Pancreas (tissue), 10 donors: ENCODE measurements at regions not wholly inside any gene's neighbourhood (a gene's known extent, or its start where the extent isn't known, plus 50 kb on each side); places are given as distances from the start of the nearest gene placed in this dataset.

ENCODE experiments used
- ATAC-seq, 4 donors: fragments of 200-7000 bp; cut with Tn5 transposase; one replicate each; pipeline versions ENCODE4 v1.8.0 to v1.9.1; 2020; ENCODE audit warnings: mild to moderate bottlenecking in 4 of 4, moderate library complexity in 4 of 4
- DNase-seq, 6 donors: peaks; one replicate each; pipeline ENCODE4 v3.0.0-alpha.2; 2020
- FAIRE-seq: peaks from 2 replicates; lab custom pipeline; 2012; peaks lifted over from hg19 to GRCh38; lab: Jason Lieb, UNC
- H3K27ac ChIP-seq, 4 donors: fragments of 200-600 bp; sonication (generic); 1 replicate in 3 of 4; 2 replicates in 1 of 4; pipeline versions ENCODE4 v1.5.0 to v1.8.0; 2020
- H3K27me3 ChIP-seq, 4 donors: fragments of 200-600 bp; one replicate each; pipeline ENCODE4 v1.8.0; 2021
- H3K36me3 ChIP-seq, 3 donors: fragments of 200-600 bp; sonication (generic) in 1 of 3; one replicate each; pipeline versions ENCODE4 v1.5.0 to v1.8.0; 2020 to 2021
- H3K4me1 ChIP-seq, 3 donors: fragments of 200-600 bp; one replicate each; pipeline ENCODE4 v1.8.0; 2021
- H3K4me3 ChIP-seq, 4 donors: fragments of 200-600 bp; sonication (generic) in 2 of 4; one replicate each; pipeline versions ENCODE4 v1.5.0 to v1.8.0; 2020 to 2021
- H3K9me3 ChIP-seq, 4 donors: fragments of 200-600 bp; one replicate each; pipeline ENCODE4 v1.8.0; 2021
- WGBS, 2 donors: extraction: QIAGEN DNeasy Blood & Tissue Kit; methylation state at CpG; one replicate each; pipeline ENCODE4 v1.1.7; 2013; 5-methylcytosine and 5-hydroxymethylcytosine counted together
- intact Hi-C, 3 donors: fragments of 100-400 bp; cut with DNase I; formaldehyde crosslinking; loops; one replicate each; pipeline versions ENCODE4 v1.11.1 to v1.14.2; 2022
- TF ChIP-seq, protein P1 (sequence below), 4 donors: fragments of 200-600 bp; sonication (generic) in 3 of 4; IDR thresholded peaks; one replicate each; pipeline versions ENCODE4 v1.5.0 to v1.8.0; 2021; ENCODE audit warnings: antibody characterized with exemption in 4 of 4
- donor health status: healthy with polysubstance abuse.
- donor health status: DM: no; HTN: no; CAD: no; lungs with moderate emphysema.
- donor health status: DM: no; HTN: no; CAD: no.
- donor health status: control.
- donor health status: control.
- donor health status: Bipolar disorder and iron deficiency.
- donor health status: DM: yes; HTN: yes; CAD: no.
- donor health status: DM: no; HTN: no; CAD: no.
- donor health status: DM: no; HTN: no; CAD: no.
- donor health status: DM: yes; HTN: yes; CAD: no.

DNA sequence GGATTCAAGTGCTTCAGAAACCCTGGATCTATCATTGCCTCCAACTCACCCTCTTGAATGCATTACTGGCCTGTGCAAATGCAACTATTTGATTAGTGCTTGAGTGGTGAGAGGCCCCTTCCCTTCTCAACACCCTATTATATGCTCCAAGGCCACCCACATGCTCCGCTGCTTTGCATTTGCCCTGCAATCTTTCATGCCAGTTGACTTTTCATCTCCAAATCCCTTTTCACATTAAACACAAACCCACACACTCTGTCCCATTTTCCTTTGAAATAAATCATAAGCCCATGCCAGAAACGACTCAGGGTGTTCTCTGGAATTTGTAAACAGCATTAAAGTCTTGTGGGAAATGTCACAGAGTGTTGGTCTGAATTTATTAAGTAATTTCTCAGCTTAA is 78.9 kb upstream of the CTTNBP2NL start:
- no peak overlapping the region for H3K27ac ChIP-seq
- no peaks in the 10 kb centered on the region for H3K9me3 ChIP-seq
- TF ChIP-seq, protein P1, sequence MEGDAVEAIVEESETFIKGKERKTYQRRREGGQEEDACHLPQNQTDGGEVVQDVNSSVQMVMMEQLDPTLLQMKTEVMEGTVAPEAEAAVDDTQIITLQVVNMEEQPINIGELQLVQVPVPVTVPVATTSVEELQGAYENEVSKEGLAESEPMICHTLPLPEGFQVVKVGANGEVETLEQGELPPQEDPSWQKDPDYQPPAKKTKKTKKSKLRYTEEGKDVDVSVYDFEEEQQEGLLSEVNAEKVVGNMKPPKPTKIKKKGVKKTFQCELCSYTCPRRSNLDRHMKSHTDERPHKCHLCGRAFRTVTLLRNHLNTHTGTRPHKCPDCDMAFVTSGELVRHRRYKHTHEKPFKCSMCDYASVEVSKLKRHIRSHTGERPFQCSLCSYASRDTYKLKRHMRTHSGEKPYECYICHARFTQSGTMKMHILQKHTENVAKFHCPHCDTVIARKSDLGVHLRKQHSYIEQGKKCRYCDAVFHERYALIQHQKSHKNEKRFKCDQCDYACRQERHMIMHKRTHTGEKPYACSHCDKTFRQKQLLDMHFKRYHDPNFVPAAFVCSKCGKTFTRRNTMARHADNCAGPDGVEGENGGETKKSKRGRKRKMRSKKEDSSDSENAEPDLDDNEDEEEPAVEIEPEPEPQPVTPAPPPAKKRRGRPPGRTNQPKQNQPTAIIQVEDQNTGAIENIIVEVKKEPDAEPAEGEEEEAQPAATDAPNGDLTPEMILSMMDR (IDR thresholded peaks at IDR 0.05) = no peak
- DNase-seq (no peak), FAIRE-seq (no peak), ATAC-seq (peak in 1 of 4 donors; percentile 18)
- no peaks in the 10 kb centered on the region for H3K27me3 ChIP-seq
- H3K36me3 ChIP-seq = no peaks in the 10 kb centered on the region
- no peak overlapping the region for H3K4me3 ChIP-seq
- intact Hi-C loops = no loop called here
- WGBS, 2 donors = 38 to 39% methylated on average over 2 of the region's 2 CpGs
- no peaks in the 10 kb centered on the region for H3K4me1 ChIP-seq

GRCh38 chr1:112317611-112318062 is 78.4 kb upstream of the CTTNBP2NL start:
- Histone ChIP-seq H3K27ac (no peak overlapping the region), H3K4me1 (no peaks in the 10 kb centered on the region), H3K27me3 (no peaks in the 10 kb centered on the region), H3K36me3 (no peaks in the 10 kb centered on the region), H3K9me3 (no peaks in the 10 kb centered on the region), H3K4me3 (no peak overlapping the region)
- FAIRE-seq (no peak), ATAC-seq (no peak), DNase-seq (no peak)
- TF ChIP-seq, protein P1 (IDR thresholded peaks at IDR 0.05) = no peak
- intact Hi-C loops = no loop called here
- 55 to 58% methylated on average over 6 of the region's 6 CpGs for WGBS, 2 donors

DNA sequence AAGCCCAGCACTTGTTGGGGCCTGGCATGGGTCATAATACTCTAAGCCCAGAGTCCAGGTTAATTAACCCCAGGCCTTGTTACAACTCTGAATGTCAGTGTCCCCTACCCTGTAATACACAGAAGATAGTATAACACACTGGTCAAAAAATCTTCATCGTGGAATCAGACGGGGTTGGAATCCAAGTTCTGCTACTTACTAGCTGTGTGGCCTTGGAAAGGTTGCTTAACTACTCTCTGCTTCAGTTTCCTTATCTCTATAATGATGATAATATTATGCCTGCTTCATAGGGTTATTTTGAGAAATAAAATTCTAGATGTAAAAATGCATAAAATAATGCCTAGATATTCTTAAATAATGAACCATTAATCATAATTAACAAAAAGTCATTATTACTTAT is 77.8 kb upstream of the CTTNBP2NL start:
- 58 to 62% methylated on average over 2 of the region's 2 CpGs for WGBS, 2 donors
- H3K9me3 ChIP-seq = no peaks in the 10 kb centered on the region
- DNase-seq = no peak
- no peaks in the 10 kb centered on the region for H3K4me1 ChIP-seq
- ATAC-seq = no peak
- no peak for FAIRE-seq
- TF ChIP-seq, protein P1 (IDR thresholded peaks at IDR 0.05) = no peak
- H3K4me3 ChIP-seq = no peak overlapping the region
- H3K27ac ChIP-seq = no peak overlapping the region
- intact Hi-C loops = no loop called here
- no peaks in the 10 kb centered on the region for H3K27me3 ChIP-seq
- H3K36me3 ChIP-seq = no peaks in the 10 kb centered on the region

DNA sequence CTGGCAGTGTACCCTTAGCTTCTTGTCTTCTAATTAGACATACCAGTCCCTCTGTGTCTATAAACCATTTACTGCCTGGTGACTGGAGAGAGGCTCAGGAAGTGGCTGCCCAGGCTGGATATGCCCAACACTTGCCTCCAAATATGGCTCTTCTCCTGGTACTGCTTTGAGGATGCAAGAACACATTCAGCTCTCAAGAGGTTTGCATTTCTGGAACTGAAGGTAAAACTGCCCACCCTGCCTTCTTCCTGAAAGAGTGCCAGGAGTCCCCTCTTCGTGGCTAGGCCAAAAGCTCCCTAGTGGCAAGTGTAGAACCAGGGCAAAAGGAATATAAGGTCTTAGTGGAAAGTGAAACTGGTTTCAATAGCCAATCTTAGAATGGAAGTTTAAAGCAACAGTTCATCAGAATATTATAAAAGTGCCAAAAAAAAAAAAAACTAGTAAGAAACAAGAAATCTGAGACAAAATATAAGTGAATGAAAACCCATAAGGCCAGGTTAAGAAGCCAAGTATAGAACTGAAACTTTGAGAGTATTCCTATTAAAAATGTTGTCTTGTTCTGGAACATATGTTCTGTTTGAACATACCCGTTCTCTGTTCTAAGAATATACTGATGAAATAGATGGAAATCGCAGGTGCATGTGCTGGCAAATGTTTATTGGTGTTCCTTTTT is 77.2 kb upstream of the CTTNBP2NL start:
- Histone ChIP-seq H3K4me3 (no peak overlapping the region), H3K27ac (no peak overlapping the region), H3K27me3 (no peaks in the 10 kb centered on the region), H3K36me3 (no peaks in the 10 kb centered on the region), H3K9me3 (no peaks in the 10 kb centered on the region), H3K4me1 (no peaks in the 10 kb centered on the region)
- no peak for FAIRE-seq
- DNase-seq = no peak
- intact Hi-C loops = no loop called here
- TF ChIP-seq, protein P1 (IDR thresholded peaks at IDR 0.05) = no peak
- 63 to 77% methylated on average over 3 of the region's 3 CpGs for WGBS, 2 donors
- no peak for ATAC-seq

GRCh38 chr1:112319371-112320040 is 76.5 kb upstream of the CTTNBP2NL start:
- FAIRE-seq (peak; percentile 64), DNase-seq (no peak), ATAC-seq (no peak)
- no peaks in the 10 kb centered on the region for H3K9me3 ChIP-seq
- TF ChIP-seq, protein P1 (IDR thresholded peaks at IDR 0.05) = no peak
- H3K4me3 ChIP-seq = no peak overlapping the region
- H3K27ac ChIP-seq = no peak overlapping the region
- intact Hi-C loops = no loop called here
- no peaks in the 10 kb centered on the region for H3K4me1 ChIP-seq
- no peaks in the 10 kb centered on the region for H3K27me3 ChIP-seq
- 73 to 77% methylated on average over 6 of the region's 6 CpGs for WGBS, 2 donors
- H3K36me3 ChIP-seq = no peaks in the 10 kb centered on the region
